Mucosa of gallbladder (tissue), 1 donor: ENCODE measurements at regions not wholly inside any gene's neighbourhood (a gene's known extent, or its start where the extent isn't known, plus 50 kb on each side); places are given as distances from the start of the nearest gene placed in this dataset.
"Not testable (repeated sequence)": the region's sequence is repeated elsewhere in the genome, so short reads cannot be mapped to it uniquely, and the experiment has no call there.

Experiments
- DNase-seq: peaks from one replicate; pipeline ENCODE4 v3.0.0-alpha.2; 2020; ENCODE audit warnings: low spot score
- donor health status: DM: no; HTN: no; CAD: no.

DNA sequence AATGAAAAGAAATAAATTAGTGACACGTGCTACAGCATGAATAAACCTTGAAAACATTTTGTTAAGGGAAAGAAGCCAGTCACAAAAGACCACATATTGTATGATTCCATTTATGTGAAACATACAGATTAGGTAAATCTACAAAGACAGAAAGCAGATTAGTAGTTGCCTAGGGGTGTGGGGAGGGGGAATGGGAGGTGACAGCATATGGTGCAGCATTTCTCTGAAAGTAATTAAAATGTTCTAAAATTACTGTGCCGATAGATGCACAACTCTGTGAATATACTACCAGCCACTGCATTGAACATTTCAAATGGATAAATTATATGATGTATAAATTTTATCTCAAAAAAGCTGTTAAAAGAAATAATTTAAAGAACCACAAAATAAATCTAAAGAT lies 161.0 kb downstream of the TRIB2 start:
- no peak for DNase-seq

DNA sequence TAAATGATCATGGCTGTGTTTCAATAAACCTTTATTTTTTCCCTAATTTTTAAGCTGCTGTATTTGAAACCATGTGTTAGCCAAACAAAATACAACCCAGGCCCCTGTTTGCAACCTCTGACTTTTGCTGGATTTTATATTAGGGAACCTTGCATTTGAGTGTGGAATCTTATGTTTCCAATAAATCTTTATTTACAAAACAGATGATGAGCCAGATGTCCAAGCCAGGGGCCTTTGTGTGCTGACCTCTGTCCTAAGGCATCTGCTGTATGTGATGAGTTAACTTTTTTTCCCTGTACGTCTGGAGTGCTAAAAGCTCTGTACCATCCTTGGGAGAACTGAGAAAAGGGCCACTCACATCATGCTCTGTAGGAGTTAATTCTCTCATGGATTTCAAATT lies 162.9 kb downstream of the TRIB2 start:
- no peak for DNase-seq

DNA sequence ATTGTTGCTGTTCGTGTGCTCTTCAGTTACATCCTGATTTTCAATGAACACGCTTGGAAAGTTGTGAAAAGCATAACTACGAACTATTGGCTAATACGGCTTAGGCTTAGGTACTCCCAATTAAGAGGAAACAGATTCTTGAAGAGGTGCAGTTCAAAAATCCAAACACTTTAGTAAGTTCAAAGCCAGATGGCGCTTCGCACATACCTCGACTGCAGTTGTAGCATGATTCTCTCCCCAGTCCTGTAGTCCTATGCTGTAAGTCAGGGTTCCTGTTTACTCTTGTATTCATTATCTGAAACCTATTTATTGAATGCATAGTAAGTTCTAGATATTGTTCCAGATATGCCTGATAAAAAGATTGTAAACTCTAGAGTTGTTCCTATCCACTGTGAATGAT lies 165.2 kb downstream of the TRIB2 start:
- DNase-seq = no peak

DNA sequence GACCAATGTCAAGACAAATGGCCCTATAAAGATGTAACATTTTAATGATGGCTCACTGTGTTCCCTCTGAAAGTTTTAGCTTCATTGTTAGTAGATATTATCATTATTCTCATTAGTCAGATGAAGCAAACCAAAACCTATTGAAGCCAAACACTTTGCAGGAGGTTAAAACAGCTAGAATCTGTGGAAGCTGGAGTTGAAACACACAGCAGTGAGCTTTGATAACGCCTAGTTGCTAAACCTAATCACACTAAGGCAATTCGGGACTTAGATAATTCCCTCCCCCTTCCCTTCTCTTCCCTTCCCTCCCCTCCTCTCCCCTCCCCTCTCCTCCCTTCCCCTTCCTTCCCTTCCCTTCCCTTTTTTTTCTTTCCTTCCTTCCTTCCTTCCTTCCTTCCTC lies 165.7 kb downstream of the TRIB2 start:
- no peak for DNase-seq

DNA sequence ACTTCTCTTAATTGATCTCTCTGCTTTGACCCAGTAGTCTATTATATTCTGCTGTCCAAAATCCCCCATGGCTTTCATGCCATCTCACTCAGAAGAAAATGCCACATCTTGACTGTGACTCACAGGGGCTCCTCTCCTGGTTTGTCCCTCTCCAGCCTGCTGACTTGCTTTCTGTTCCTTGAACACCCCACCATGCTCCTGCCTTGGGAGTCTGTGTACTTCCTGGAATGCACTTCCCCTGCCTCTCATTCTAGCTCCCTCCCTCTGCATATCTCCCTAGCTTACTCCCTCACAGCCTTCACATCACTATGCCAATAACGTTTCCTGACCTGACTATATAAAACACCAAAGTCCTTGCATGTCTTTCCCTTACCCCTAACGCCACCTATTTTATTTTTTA lies 167.2 kb downstream of the TRIB2 start:
- no peak for DNase-seq

DNA sequence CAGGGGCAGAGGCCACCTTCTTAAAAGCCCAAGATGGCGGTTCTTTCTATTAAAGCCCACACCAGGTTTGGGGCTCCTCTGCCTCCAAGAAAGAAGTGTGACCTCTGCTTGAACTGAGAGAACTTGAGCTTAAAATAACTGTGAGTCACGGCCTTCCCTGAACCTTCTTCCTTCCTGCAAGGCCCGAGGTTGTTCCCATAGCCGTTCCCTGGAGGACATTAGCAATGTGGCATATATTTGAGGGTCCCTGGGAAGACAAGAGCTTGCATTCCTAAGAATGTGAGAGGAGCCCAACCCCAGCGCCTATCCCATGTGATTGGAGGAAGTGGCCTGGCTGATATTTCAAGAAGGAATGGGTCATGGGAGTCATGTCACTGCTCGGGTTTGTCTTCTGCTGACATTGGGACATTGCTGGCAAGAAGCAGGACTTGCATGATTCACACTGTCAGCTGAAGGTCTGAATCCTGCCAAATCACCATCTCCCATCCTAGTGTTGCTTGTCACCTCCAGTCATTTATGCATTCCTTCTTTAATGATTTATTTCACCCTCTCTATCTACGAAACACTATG lies 168.1 kb downstream of the TRIB2 start:
- no peak for DNase-seq

DNA sequence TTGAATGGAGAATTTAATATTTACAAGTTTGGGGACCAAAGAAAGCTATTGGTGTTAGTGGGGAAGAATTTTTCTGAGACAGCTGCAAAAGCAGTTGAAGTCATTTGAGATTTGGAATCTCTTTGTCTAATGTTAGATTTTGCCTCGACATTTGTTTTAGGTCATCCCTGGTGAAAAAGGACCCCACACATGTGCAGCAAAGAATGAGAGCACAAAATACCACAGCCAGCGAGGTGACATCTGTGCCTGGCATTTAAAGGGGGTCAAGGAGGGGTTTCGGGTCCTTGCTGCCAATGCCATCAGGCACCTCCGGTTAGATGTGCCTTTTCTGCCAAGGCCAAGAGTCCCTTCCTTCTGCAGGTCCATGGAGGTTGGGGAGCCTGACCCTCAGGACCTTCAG lies 173.3 kb downstream of the TRIB2 start:
- DNase-seq = no peak

DNA sequence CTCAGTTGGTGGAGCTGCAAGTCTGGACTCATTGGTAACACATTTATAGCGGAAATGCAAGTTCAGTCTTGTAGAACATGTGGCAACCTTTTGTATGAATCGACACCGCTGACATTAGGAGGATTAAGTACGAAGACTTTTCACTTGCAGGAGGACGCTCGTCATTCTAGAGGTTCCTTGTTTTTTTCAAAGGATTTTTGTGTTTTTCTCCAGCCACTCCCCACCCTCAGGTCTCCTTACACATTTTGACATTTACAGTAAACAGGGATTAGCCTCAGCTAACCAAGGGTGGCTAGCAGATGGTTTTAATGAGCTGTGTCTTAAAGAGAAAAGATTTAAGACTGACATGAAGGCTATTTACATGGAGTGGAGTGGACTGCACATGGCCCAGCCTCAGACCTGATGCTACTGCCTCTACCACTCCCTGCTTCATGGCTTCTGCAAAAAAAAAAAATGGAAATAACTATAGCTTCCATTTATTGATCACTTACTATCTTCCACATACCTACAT lies 173.8 kb downstream of the TRIB2 start:
- DNase-seq = no peak

DNA sequence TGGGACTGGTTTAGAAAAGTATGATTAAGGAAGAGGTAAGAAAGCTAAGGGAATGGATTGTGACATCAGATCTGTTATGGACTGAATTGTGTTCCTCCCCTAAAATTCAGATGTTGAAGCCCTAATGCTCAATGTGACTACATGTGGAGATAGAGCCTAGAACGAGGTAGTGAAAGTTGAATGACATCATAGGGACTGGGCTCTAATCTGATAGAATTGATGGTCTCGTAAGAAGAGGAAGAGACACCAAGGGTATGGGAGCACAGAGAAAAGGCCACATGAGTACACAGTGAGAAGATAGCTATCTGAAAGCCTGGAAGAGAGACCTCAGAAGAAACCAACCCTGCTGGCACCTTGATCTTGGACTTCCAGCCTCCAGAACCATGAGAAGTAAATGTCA lies 178.3 kb downstream of the TRIB2 start:
- DNase-seq = no peak

DNA sequence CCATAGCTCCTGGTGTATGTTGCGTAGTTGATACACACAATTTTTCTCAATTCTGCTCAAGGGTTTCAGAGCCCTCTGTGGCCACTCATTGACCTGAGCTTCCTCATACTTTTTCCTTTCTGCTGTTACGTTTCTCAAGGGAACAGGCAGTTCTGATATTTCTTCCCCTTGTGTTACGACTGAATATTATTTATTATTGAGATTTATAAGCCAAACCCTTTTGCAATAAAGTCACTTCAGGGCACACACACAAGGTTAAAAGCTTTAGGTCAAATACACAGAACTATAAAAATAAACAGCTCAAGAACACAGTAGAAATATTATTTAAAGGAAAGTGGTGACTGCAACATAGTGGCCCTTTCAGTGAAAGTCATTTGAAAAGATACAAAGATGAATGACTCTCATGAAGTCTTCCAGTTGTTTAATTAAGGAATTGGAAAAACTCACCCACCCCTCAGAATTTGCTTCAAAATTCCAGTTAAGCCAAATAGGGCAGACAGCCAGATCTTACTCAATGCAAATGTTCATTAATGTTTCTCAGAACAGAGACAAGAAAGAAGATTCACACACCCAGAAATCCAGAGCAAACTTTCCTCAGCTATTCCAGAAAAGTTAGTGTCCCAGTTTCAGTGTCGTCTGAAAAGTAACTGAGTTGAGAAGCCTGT lies 179.7 kb downstream of the TRIB2 start:
- no peak for DNase-seq

DNA sequence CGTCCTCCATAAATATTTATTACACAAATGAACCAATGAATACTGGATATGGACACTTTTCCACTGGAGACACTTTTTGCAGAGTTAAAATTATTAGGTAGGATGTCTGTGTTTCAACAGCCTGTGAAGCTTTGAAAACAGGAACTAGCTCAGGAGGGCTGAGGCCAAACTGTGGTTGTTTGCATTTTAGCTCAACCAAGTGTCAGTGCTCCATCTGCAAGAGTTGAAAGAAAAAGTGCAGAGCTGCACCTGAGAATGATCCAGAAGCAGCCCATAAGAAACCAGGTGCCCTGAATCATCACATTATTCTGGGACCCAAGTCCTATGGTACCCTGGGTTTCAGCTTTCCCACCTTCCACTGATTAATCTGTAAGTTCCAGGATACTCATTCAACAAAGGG lies 180.4 kb downstream of the TRIB2 start:
- no peak for DNase-seq

DNA sequence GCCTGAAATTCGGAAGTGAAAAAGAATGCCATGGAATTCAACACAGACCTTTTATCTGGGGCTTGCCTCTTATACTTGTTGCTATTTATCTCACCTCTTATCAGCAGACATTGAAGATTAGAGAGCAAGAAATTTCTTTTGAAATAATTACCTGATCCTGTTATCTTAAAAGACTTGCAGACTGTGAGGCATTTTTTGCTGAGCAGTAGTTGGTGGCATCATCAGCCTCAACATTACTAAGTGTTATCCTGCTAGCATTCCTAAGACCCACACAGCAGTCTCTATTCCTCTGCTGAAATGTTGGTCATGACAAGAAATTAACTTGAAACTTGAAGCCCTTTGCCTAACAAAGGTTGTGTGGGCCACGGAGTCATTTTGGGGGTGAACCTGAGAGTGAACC lies 186.5 kb downstream of the TRIB2 start:
- no peak for DNase-seq

DNA sequence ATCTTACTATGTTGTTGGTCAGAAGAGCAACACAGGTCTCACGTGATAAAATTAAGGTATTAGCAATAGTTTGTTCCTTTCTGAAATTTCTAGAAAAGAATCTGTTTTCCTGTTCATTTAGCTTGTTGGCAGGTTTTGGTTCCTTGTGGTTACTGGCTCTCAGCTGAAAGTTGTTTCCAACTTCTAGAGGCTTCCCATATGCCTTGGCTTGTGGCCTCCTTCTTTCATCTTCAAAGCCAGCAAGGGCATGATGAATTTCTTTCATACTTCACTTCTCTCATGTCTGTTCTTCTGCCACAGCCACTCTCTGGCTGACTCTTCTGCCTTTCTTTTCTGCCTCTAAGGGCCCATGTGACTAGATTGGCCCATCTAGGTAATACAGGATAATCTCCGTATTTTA lies 193.7 kb downstream of the TRIB2 start:
- no peak for DNase-seq

DNA sequence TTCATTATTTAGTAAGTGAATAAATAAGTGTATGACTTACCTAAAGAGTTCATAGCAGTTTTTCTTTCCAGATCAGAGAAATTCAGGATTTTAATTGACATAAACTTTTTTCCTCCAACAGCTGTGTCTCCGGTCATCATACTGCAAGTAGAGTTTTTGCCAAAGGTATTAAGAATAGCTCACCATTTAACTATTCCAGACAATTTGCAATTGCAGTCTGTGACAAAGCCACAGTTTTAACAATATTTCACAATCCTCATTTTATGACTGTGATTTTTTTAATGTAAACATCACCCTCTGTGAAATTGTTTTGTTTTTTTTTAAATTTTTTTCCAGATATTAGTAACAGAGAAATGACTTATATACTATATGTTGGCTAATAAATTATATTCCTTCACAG lies 199.1 kb downstream of the TRIB2 start:
- no peak for DNase-seq

DNA sequence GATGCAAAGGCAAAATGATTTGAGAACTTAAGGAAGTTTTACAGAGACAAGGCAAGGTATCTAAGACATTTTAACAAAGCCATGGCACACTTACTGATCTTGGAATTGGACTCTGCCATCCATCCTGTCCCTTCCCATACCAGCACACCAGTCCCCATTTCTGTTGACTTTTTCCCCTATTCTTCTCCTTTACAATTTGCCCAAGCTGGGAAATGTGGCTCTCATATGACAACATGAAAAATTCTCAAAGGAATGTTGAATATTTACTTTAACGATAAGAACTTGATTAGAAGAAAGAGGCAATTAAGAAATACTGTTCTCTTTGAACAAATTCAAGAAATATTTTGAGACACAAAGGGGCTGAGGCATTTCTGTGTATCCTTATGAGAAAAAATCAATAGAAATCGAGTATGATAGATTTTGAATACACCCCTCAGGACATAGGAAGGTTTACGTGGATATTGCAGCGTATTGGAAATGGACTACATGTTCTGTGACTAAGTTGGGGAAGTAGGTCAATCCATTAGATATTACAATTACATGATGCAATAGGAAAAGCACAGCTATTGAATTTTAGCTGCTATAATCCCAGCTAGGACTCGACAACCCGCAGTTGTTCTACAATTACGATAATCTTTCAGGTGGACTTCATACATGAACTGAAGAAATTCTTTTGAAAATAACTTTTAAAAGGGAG lies 201.6 kb downstream of the TRIB2 start:
- no peak for DNase-seq

DNA sequence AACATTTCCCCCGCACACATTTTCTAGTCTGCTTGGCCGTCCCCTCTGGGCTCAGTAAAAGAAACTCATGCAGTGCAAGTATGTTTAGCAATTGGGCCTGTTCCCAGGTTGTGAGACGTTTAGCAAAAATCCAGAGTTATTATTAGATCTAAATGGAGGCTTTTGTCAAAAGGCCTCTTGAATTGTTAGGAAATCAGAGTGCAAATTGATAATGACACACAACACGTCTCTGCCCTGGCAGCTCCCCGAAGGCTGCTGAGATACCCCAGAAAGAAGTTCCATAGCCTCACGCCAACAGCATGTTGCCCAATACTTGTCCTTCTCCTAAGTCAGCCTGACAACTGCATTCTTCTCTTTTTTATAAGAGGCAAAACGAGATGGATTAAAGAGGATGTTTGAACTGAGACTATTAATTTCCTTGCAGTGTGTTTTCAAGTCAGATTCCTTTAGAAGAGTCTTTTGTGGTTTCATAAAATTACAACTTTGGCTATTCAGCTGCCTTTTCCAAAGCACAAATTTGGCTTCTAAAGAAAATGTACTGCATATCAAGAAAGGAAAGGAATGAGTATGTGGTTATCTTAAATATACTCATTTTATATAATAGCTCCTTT lies 202.2 kb downstream of the TRIB2 start:
- peak; percentile 36 for DNase-seq

DNA sequence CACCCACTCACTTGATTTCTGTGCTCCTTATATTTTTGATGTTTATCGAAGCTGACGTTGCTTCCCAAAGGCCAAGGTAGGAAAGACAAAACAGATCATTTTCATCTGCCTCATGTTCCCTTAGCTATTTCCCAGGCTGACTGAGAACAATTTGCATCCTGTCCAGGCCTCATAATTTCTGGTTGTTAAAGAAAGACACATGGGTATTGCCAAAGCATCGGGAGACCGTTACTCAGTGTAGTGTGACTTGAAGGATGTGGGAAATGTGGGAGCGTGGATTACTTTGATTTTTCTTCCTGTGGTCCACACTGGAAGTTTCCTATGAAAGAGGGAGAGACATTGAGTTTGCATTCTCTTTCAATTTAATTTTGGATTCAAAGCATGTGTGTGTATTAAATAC lies 204.6 kb downstream of the TRIB2 start:
- DNase-seq = no peak

DNA sequence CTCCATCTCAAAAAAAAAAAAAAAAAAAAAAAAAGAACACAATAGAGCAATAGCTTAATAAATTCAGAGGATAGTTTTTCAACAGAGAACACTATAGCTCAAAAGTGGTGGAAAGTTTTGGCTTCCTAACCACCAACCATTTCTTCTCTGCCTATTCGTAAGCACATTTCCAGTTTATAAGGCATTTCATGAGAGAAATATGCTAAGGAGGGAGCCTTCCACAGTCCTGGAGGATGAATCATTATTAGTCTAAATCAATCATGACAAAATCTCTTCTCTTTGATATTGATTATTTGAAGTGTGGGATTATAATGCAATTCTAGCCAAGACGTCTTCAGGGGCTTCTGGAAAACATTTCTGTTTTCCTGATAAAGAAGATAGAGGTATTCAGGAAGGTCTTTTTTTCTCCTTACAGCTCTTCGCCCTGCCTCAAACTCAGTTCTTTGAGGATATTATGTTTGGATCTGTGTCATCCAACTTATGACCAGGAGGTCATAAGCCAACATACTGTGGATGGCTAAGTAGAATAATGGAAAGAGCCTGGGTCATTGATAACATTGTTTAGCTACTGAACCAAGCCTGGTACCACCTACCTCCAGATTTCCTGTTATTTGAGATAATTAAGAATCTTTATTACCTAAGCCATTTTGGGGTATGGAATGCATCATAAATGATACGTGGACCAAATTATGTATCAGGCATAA lies 207.3 kb downstream of the TRIB2 start:
- no peak for DNase-seq

DNA sequence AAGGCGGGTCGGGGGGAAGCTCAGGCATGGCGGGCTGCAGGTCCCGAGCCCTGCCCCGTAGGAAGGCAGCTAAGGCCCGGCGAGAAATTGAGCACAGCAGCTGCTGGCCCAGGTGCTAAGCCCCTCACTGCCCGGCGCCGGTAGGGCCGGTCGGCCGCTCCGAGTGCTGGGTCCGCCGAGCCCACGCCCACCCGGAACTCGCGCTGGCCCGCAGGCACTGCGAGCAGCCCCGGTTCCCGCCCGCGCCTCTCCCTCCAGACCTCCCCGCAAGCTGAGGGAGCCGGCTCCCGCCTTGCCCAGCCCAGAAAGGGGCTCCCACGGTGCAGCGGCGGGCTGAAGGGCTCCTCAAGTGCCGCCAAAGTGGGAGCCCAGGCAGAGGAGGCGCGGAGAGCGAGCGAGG lies 209.9 kb downstream of the TRIB2 start:
- not testable (repeated sequence) for DNase-seq

DNA sequence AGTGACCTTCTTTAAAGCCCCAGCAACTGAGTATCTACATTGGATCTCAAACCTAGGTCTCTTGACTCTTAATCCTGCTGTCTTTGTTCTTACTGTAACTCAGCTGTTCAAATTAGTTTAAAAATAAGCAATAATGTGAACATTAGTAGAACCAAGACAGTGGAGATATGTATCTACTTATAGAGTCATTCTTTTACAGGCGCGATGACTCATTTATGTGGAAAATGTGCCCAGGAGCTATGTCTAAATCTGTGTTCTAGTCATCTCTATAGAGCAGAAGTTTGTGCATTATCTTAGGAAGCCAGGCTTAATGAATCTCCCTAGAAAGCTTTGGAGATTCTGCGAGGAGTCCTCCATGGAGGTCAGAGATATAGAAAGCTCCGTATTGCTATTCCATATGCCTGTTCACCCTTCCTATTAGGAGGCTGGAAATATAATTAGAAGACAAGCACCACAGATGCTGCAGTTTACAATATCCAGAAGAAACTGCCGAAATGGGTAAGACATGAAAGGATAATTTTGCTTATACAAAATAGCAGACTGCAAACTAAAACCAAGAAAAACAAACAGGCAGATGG lies 211.6 kb downstream of the TRIB2 start:
- DNase-seq = no peak

DNA sequence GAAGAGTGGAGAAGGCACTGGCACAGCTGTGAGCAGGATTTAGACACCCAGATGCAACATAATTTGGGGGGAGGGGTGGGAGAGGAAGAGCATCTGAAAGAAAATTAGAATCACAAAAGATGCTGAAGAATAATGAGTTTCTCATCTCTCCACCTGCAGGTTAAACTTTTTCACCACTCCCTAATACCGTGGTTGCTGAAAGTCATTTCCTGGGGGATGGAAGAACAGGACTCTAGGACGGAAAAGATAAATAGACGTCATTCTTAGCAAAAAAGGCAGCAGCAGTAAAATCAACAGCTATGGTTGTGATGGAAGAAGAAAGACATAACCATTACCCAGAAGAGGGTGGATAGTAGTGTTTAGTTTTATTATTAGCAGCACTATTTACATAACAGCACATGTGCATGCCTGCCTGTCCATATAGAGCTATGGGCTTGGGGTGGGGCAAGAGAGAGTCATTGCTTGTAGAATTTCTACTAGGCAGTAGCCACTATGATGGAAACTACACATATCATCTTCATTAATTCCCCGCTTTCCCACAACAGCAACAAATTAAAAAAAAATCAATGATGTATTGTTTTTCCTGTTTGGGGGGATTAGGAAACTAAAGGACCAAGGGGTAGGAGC lies 212.2 kb downstream of the TRIB2 start:
- no peak for DNase-seq
